Activated CD4-positive, alpha-beta T cell treated with anti-CD3 and anti-CD28 coated beads, Interleukin-2, amount 50 U/mL, for 1 hour (primary cell): ENCODE measurements at regions not wholly inside any gene's neighbourhood (a gene's known extent, or its start where the extent isn't known, plus 50 kb on each side); places are given as distances from the start of the nearest gene placed in this dataset.
"Not testable (repeated sequence)": the region's sequence is repeated elsewhere in the genome, so short reads cannot be mapped to it uniquely, and the experiment has no call there.

Experiments used
- DNase-seq: peaks from one replicate; pipeline ENCODE4 v3.0.0-alpha.2; 2020

DNA sequence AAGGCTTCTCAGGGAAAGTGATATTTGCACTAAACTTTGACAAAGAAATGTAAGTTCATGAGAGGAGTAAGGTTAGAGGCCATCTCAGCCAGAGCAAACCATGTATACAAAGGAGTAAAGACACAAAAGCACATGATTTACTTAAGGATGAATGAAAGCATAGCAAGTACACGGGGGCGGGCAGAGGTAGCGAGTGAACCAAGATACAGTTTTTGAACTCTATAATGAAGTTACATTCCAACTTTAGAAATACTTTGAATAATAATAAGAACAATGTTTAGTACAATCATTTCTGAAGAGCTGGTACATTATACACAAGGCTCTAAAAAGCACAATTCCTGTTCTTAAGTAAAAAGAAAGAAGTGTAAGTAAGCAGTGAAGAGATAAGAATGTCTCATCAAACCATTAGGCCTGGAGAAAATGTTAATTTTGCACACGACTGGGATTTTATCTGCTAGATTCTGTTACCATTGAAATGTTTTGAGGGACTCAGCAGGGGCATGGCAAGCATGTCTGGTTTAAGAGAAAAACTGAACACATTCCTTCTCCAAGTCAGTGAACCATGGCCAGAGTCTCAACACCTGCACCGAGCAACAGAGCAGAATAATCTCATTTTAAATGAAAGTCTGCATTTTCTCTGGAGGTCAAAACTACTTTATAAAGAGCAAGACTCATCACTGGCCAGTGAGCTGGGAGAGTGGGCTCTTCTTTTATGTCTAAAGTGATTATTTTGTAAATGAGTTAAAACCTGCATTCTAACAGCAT lies 147.6 kb upstream of the TRPM3 start:
- no peak for DNase-seq

DNA sequence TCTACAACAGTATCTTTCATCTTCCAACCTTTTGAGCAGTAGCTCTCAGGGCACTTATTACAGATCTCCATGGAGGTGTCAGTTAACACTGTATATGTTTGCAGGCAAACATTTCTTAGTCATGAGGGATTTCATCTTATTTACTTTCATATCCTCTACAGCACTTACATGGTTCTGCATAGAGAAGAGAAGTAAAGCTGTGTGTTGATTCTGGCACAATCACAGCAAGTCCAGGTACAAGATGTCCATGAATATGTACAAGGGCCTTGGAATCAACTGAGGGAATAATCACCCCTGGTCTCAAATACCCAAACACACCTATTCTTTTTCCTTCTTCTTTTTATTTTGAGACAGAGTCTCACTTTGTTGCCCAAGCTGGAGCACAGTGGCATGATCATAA lies 142.0 kb upstream of the TRPM3 start:
- no peak for DNase-seq

DNA sequence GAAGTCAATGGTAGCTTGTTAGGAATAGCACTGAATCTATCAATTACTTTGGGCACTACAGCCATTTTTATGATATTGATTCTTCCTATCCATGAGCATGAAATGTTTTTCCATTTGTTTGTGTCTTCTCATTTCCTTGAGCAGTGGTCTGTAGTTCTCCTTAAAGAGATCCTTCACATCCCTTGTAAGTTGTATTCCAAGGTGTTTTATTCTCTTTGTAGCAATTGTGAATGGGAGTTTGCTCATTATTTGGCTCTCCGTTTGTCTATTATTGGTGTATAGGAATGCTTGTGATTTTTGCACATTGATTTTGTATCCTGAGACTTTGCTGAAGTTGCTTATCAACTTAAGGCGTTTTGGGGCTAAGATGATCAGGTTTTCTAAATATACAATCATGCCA lies 139.0 kb upstream of the TRPM3 start:
- not testable (repeated sequence) for DNase-seq

DNA sequence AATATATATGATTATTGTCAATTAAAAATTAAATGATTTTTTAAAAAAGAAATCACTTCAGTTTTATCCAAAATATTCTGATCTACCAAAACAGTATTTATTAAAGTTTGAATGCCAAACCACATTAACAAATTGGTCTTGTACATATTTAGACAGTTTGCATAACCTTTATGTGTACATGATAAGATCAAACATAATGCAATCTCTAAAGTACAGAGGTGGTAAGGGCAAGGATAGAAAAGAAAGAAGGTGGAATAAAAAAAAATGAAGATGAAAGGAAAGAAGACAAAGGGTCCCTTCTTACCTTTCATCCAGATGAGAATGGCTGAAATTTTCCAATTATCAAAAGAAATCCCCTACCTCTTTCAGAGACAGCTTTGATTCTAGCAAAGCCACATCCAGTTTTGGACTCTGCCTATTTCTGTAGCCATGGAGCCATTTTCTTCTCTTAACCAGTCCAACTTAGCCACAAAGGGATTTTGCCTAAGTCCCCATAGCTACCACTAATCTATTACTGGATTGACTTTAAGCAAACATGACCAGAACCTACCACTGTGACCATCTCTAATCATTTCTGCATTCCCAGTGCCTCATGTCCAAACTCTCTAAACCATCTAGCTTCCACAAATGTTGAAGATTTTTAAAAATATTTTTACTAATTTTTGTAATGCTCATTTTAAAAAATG lies 133.3 kb upstream of the TRPM3 start:
- no peak for DNase-seq

DNA sequence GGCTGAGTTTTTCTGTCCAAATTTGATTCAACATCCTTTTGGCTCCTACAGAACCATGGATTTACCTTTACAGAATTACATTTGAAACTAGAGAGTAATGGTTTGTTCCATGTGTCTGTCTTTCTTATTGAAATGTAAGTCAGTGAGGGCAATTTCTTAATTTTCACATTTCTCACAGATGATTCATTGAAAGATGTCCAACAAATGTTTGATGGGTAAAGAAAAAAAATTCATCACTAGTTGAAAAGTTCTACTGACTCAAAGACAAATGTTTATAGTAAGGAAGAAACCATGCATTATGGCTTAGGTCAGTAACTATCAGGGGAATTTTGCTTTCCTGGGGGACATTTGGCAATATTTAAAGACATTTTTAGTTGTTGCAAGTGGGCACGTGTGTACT lies 131.6 kb upstream of the TRPM3 start:
- DNase-seq = no peak

DNA sequence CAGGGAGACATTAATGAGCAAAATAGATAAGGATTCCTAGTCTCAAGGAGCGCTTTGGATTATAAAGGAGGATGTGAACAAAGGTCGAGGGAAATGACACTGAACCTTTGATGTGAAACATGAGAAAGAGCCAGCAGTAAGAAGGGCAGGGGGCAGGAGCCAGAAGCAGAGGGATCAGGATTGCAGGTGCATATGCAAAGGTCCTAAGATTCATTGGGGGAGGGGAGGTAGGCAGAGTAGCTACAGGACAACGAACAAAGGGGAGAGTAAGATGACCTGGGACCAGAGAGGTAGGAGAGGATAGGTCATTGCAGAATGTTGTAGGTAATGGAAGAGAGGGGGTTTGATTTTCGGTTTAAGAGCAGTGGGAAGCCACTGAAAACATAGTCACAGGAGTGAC lies 129.2 kb upstream of the TRPM3 start:
- no peak for DNase-seq

DNA sequence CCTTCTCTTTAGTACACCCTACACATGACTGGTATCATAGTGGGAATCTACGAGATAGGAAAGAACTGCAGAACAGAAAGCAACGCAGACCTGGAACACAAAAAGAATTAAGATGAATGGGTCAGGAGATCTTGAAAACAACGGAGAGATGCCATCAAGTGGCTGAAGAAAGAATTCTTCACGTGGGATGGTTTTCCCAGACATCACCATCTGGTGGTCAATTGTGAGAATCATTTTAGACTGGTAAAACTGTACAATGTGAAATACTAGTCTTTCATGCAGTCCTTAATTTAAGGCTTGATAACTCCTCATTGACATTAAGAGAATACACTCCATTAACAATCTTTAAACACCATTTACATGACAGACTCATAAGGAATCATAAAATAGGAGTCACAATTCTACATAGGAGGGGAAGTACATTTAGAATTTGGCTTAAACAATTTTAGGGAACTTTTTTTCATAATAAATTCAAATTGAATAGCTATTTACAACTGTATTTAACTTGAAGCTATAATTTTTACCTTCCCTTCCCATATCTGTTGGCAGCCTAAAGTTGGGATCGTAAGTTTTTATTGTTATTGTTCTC lies 128.4 kb upstream of the TRPM3 start:
- DNase-seq = no peak

DNA sequence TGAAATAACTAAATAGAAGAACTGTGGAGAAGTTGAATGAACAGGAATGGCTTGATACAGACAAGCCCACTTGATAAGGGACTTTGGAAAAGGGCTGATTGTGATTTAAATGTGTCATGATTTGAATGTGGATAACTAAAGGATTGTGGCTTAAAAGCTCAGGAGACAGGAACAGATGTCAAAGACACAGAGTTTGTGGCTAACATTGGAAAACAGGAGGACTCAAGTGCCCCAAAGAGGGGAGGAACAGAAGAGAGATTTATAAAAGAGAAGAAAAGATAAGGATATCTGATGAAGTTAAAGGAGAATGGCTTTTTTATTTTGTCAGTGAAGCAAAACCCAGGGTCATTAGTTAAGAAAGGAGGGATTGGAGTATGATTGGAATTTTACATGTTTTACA lies 124.2 kb upstream of the TRPM3 start:
- no peak for DNase-seq

DNA sequence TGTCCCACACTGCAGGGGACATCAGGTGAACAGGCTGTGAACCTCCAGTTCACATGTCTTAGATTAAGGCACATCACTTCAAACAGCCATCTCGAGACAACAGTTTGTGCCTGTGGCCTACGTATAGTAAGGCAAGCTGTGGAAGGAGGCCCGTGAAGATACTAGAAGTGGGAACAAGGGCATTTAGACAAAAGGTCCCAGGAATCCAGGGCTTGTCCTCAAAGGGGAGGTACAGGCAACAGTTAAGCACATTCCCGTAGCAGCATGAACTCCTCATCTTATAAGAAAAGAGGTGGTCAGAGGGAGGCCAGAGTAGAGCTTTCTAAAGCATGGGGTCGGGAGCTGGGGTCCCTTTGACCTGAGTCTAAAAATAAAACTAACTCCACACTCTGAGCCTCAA lies 122.5 kb upstream of the TRPM3 start:
- DNase-seq = no peak

DNA sequence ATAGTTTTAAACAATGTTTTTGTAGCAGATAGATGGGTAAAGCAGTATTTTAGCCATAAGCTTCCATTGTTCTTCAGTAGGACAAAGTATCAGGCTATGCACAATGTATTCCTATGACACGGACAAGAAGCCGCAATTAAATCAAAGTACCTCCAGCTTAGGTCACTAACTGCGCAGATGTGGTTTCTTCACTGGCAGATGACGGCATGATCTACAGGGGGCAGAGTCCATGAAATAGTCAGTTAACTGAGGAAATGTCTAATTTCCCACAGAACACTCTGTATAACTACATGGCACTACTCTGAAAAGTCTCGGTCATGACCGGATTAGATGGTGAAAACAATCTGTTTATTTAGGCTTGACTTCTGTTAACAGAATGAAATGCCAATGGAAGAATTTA lies 120.7 kb upstream of the TRPM3 start:
- no peak for DNase-seq

DNA sequence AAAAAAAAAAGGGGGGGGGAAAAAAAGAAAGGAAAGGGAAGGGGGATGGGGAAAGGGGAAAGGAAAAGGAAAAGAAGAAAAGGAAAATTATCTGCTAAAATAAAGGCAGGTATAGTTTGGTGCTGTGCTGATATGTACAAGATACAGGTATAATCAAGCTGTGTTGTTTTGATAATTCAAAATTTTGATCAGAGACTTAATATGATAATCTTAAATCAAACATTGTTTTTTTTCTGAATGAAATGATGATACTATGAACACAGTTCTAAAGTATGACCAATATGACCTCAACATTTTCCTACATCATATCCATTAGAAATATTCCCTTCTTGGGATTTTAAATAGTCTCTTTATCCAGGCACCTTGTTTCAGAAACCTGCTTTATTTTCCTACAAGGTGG lies 115.6 kb upstream of the TRPM3 start:
- DNase-seq = no peak

DNA sequence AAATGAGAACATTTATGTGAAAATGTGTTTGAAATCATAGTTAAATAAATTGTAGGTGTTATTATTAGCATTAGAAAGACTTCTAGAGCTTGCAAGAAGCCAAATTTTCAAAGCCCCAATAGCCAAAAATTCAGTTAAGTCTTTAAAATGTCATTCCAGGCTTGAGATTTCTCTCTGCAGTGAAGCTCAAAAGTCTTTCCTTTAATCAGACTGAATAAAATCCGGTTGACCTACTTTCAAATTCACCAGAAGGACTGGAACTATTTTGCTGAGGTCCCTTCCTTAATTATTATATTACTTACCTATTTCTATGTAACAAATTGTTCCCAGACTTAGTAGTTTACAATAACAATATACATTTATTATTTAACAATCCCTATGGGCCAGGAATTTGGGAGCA lies 112.2 kb upstream of the TRPM3 start:
- DNase-seq = no peak

DNA sequence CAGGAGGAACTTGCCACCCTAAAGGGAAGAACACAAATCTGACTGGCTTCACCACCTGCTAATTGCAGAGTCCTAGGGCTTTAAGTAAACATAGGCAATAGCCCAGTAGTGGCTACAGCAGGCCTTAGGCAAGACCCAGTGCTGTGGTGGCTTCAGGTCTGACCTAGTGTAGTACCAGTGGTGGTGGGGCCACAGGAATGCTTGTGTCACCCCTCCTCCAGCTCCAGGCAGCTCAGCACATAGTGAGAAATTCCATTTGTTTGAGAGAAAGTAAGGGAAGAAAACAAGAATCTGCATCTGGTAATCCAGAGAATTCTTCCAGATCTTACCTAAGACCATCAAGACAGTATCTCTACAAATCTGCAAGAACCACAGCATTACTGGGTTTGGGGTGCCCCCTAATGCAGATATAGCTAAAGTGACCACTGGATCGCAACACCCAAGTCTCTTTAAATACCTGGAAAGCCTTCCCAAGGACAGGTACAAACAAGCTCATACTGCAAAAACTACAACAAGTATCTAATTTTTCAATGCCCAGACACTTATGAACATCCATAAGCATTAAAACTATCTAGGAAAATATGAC lies 102.6 kb upstream of the TRPM3 start:
- DNase-seq = no peak

DNA sequence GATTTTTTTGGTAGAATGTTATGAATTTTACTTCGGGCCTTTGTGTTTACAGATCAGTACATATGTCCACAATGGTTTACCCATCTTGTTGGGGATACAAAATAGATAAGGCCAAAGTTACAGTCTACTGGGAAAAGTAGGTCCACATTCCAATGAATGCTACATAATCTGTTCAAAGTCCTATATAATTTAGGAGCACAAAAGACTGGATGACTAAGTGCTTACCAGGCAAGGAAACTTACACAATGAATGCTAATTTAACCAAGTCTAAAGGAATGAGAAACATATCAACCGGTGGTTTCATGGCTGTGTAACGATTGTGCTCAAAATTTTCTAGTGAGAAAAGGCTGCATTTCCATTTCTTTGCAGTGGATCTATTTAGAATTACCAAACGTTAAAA lies 97.4 kb upstream of the TRPM3 start:
- no peak for DNase-seq

DNA sequence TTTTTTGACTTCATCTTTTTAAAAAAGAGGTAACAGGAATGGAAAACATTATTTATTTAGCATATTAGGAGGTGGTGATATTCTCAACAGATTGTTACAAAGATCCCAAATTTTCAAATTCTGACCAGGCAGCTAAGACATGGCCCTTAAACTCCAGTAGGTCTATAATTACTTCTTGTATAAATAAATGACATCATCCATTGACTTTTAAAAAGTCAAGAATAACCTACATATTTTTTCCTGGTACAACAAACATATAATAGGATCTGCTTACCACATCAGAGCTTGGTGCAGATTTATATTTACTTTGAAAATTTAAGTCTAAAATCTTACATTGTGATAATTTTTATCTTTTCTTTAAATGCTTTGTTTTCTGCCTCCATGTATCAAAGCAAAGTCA lies 92.2 kb upstream of the TRPM3 start:
- DNase-seq = no peak

DNA sequence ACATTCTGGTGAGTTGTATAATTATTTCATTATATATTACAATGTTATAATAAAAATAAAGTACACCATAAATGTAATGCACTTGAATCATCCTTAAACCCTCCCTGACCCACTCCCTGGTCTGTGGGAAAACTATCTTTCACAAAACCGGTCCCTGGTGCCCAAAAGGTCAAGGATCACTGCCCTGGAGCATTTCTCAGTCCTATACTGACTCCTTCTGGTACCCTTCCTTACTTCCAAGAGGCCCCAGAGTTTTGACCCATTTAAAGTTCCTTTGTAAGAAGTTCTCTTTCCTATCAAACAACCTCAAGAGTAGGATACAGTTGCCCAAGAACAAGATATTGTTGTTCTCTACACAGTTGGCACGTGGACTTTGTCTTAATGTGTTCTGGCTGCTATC lies 88.9 kb upstream of the TRPM3 start:
- no peak for DNase-seq

DNA sequence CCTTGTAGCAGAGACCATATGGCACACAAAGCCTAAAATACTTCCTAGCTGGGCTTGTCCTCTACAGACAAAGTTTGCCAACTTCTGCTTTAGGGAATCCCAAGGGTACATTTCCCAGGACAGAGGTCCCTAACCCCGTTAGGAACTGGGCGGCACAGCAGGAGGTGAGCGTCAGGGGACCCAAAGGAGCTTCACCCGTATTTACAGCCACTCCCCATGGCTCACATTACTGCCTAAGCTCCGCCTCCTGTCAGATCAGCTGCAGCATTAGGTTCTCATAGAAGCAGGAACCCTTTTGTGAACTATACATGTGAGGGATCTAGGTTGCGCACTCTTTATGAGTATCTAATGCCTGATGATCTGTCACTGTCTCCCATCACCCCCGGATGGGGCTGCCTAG lies 88.5 kb upstream of the TRPM3 start:
- no peak for DNase-seq

DNA sequence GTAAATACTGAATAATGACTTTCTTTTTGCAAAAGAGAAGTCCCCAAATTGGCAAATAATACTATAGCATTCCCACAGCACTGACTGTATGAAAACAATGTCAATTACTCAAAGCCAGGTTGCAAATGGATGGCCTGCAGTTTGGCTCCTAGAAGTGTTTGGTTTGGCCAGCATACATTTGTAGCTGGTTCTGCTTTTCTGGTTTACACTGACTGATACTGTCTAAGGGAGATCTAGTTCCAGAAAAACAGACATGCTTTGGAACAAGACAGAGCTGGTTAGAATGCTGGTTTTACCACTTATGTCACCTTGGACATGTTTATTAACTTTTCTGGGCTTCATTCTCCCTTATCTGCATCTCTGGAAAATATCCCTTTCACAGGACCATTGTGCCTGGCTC lies 81.5 kb upstream of the TRPM3 start:
- DNase-seq = no peak

DNA sequence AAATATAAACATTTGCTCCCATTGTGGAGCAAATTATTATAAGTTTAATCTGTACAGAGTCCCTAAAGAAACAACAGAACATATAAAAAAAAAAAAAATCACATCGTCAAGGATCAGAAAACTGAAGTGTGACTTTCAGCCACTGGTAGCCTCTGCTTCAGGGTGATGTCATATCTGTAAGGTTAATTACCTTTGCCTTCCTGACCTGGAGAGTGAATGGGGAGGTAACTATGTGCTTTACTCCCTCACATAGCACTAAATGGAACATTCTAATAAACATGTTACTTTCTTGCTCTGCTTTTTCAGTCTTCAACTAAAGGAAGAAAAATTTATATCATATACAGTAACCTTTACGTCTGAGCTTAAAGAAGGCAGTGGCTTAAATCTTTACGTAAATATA lies 70.3 kb upstream of the TRPM3 start:
- no peak for DNase-seq

DNA sequence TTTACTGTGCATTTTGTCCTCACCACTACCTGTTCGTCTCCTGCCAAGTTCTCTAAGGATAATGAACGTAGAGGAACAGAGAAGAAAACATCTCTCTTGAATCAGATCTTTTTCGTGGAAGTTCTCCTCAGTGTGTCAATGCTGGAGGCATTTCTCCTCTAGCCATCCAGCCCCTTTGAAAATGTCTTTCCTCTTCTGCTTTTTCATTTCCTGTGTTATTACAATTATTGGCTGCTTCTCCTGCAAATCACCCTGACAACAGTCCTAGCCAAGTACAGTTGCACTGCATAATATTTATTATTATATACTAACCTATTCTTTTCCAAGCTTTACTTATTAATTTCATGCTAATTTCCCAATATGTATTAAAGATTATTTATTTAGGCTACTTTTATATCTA lies 61.8 kb upstream of the TRPM3 start:
- DNase-seq = no peak

DNA sequence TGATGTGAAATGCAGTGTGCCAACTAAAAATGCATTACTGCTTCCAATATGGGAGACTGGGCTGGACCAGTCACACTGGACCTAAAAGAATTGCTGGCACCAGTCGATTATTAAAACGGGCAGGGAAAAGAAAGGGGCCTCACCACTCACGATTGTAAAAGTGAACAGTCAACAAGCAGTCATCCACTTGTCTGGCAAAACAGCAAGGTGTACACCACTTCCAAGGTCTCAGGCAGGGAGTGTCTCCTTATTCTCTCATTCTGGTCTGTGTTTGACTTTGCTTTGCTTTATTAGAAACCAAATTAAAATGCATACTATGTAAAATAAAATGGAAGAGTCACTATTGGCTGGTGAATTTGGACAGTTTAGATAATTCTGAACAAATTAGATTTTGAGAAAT lies 57.8 kb upstream of the TRPM3 start:
- no peak for DNase-seq

DNA sequence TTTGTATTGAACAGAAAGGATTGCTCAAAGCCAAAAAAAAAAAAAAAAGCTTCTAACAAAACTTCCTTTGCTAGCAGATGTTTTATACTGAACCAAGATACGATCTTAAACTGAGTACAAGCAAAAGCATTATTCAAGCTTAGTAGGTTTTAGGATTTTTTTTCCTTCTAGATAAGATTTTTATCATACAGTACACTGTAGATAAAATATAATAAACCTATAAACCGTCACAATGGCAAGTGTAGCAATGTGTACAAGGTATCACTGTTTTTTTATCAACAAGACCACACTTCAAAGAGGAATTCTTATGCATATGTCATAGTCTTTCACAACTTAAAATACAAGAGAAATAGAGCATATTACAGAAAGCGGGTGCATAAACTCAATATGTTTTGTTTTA lies 56.5 kb upstream of the TRPM3 start:
- DNase-seq = no peak

DNA sequence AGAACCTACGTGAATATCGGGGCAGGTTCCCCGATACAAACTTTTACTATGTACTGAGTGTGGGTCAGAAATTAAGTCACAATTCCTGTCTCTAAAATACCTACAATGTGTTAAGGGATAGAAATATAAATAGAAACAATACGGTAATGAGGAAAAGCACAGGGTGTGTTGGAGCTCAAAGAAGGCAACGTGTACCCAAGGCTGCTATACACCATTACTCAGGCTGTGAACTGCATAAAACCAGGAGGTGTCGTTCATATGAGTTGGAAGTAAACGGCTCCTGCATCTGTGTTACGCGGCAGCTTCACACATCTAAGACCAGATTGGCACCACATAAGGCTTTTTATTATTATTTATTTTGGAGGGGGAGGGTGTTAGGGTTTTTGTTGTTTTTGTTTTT lies 50.1 kb upstream of the TRPM3 start:
- DNase-seq = no peak
